DND-41 (cell line): ENCODE measurements at regions not wholly inside any gene's neighbourhood (a gene's known extent, or its start where the extent isn't known, plus 50 kb on each side); places are given as distances from the start of the nearest gene placed in this dataset.

Experiments used
- CTCF ChIP-seq: IDR thresholded peaks from 2 replicates; pipeline ENCODE4 v1.5.1; 2012; ENCODE audit warnings: borderline replicate concordance, low read length, moderate library complexity, mild to moderate bottlenecking; ENCODE audit not compliant: poor library complexity, severe bottlenecking; ENCODE audit errors: extremely low read depth
- EZH2 ChIP-seq: IDR thresholded peaks from 3 replicates; pipeline ENCODE4 v1.6.1; 2012; ENCODE audit warnings: borderline replicate concordance, low read depth, mild to moderate bottlenecking, moderate library complexity, low read length, inconsistent platforms; ENCODE audit not compliant: severe bottlenecking

GRCh38 chr17:77509089-77509488, 368.3 kb downstream of the SEC14L1 start:
- TF ChIP-seq CTCF, result no peak
- no peak for TF ChIP-seq EZH2
